Right renal cortex interstitium (tissue), 3 donors: ENCODE measurements at regions not wholly inside any gene's neighbourhood (a gene's known extent, or its start where the extent isn't known, plus 50 kb on each side); places are given as distances from the start of the nearest gene placed in this dataset.

Experiments used
- DNase-seq, 3 donors: peaks; one replicate each; pipeline ENCODE4 v3.0.0-alpha.2; 2013; ENCODE audit warnings: low read depth in 3 of 3, low spot score in 2 of 3

- no peak for DNase-seq
Observed at GRCh38 chr3:113136071-113136470, 75.3 kb upstream of the BOC start.

GRCh38 chr3:113136544-113136943 lies 74.8 kb upstream of the BOC start:
- DNase-seq, result no peak

GRCh38 chr3:113138839-113139743 lies 72.3 kb upstream of the BOC start:
- no peak for DNase-seq

GRCh38 chr3:113140876-113141275 lies 70.5 kb upstream of the BOC start:
- DNase-seq, result no peak

- DNase-seq, result no peak
Observed at GRCh38 chr3:113141543-113141942, 69.8 kb upstream of the BOC start.

GRCh38 chr3:113142476-113142875 lies 68.9 kb upstream of the BOC start:
- no peak for DNase-seq

- DNase-seq, result no peak
Observed at GRCh38 chr3:113143353-113143752, 68.0 kb upstream of the BOC start.

GRCh38 chr3:113147681-113148261 lies 63.6 kb upstream of the BOC start:
- no peak for DNase-seq

GRCh38 chr3:113148284-113148683 lies 63.1 kb upstream of the BOC start:
- DNase-seq, result no peak

- DNase-seq, result no peak
Observed at GRCh38 chr3:113150250-113150649, 61.1 kb upstream of the BOC start.

GRCh38 chr3:113151461-113152031 lies 59.8 kb upstream of the BOC start:
- peak; percentile 76 to 82 (median 77) for DNase-seq

GRCh38 chr3:113152849-113153248 lies 58.5 kb upstream of the BOC start:
- no peak for DNase-seq

- no peak for DNase-seq
Observed at GRCh38 chr3:113153499-113154107, 57.8 kb upstream of the BOC start.

GRCh38 chr3:113156816-113157333 lies 54.5 kb upstream of the BOC start:
- no peak for DNase-seq

GRCh38 chr3:113157408-113158030 lies 53.8 kb upstream of the BOC start:
- DNase-seq, result no peak

- no peak for DNase-seq
Observed at GRCh38 chr3:113158171-113158570, 53.2 kb upstream of the BOC start.
